GM21390 (cell line): ENCODE measurements at regions not wholly inside any gene's neighbourhood (a gene's known extent, or its start where the extent isn't known, plus 50 kb on each side); places are given as distances from the start of the nearest gene placed in this dataset.
"Not testable (repeated sequence)": the region's sequence is repeated elsewhere in the genome, so short reads cannot be mapped to it uniquely, and the experiment has no call there.

Experiments used
- ATAC-seq: cut with Tn5 transposase; IDR thresholded peaks from one replicate; pipeline ENCODE4 v1.9.1; 2021; ENCODE audit not compliant: unreplicated experiment

- ATAC-seq = no peak
Measured at GRCh38 chr12:9340422-9341259, 132.4 kb upstream of the PZP start.

DNA sequence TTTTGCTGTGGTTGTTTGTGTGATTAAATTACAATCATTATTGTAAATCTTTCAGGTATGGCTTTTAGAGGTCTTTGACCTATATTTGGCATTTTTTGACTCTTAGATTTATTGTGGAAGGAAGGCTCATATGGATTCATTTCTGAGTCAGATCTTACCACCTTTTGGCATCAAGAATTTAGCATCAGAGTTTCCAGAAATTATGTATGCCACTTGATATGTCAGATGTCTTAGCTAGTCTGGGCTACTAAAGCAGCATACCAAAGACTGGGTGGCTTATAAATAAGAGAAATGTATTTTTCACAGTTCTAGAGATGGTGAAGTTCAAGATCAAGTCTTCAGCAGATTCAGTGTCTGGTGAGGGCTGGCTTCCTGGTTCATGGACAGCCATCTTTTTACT is 129.5 kb upstream of the PZP start:
- no peak for ATAC-seq

DNA sequence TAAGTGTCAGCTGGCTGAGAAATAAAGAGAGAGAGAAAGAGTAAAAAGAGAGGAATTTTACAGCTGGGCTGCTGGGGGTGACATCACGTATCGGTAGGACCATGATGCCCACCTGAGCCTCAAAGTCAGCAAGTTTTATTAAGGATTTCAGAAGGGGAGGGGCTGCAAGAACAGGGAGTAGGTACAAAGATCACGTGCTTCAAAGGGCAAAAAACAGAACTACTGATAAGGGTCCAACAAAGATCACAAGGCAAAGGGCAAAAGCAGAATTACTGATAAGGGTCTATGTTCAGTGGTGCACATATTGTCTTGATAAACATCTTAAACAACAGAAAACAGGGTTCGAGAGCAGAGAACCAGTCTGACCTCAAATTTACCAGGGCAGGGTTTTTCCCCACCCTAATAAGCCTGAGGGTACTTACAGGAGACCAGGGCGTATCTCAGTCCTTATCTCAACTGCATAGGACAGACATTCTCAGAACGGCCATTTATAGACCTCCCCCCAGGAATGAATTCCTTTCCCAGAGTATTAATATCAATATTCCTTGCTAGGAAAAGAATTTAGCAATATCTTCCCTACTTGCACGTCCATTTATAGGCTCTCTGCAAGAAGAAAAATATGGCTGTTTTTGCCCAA is 128.3 kb upstream of the PZP start:
- not testable (repeated sequence) for ATAC-seq

DNA sequence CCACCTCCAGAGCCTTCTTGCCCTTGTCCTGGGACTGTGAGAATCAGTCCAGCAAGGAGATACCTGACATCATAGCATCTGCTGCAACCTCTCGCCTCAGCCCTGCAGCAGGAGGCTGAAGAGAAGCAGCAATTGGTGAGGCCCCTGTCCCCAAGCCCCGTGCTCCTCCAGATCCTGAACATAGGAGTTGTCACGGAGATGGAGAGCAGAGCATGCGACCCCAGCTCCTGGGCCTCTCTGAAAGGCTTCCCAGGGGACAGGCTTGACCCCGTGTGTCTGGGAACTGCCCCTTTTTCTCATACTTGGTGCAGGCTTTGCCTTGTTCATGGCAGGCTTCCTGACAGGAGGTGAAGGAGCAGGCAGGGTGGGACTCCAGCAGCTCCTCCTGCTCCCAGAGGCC is 127.7 kb upstream of the PZP start:
- no peak for ATAC-seq

DNA sequence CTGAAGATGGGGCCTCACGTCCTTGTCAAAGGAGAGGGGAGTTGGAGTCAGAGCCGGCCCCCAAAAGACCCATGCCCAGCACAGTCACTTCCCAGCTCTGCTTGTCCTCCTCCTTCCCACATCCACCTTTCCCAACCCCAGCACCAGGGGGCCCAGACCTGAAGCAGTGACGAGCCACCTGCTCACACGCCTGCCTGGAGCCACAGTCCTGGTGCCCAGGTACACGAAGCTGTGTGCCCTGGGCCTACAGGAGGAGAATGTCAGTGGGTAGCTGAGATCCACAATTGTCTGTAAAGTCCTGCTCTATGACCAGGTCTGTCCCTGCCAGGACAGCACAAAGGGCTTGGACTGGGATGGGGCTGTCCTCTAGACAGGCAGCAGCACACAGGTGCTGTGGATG is 126.8 kb upstream of the PZP start:
- ATAC-seq = no peak

GRCh38 chr12:9334041-9334692 is 126.0 kb upstream of the PZP start:
- ATAC-seq = no peak

GRCh38 chr12:9333161-9333560 is 125.0 kb upstream of the PZP start:
- ATAC-seq = no peak

DNA sequence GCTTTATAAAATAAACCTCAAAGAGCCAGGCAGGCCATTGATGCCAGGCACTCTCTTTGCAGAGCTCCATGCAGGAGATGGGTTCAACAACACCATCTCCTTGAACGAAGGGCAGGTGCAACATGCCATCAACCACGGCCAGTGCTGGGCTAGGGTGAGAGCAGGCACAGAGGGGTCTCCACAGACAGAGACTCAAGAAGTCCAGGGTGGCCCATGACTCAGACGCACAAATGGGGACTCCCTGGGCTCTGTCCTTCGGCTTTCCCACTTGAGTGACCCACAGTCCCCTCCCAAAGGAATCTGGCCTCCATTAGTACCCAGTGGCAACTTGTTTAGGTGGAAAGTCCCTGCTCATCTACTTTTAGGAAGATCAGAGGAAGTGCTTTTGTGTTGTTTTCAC is 124.4 kb upstream of the PZP start:
- no peak for ATAC-seq

DNA sequence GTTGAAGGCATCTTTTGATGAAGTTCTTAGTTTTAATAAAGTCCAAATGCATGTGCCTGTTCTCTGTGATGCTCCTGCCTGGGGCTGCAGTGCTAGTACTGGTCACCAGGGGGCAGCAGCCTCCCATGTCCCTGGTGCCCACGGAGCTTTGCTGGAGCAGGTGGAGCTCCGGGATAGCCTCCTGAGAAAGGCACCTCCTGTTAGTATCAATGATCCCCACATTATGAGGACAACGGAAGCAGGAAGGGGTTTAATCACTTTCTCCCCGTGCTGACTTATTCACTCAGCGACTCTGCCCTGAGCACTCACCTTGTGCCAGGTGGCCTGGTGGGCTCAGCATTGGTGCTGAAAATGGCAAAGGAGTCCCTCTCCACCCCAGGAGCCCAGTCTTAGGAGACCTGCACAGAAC is 123.0 kb upstream of the PZP start:
- ATAC-seq = no peak

- no peak for ATAC-seq
Measured at GRCh38 chr12:9329019-9329418, 120.8 kb upstream of the PZP start.

DNA sequence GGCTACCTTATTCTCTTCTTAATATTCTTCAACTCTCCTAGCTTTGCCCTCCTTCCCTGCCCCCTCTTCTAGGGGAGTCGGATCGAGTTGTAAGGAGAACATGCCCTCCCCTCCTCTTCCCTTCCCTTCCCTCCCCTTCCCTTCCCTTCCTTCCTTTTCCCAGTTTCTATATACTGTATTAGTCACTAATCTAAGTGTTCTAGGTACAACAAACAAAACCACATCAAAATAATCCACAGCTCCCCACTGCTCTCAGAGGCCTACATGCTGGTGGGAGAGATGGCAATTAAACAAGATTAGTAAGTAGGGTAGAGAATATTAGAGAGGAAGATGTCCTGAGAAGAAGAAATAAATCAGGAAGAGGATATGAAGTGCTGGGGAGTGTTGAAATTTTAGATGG is 119.9 kb upstream of the PZP start:
- no peak for ATAC-seq

DNA sequence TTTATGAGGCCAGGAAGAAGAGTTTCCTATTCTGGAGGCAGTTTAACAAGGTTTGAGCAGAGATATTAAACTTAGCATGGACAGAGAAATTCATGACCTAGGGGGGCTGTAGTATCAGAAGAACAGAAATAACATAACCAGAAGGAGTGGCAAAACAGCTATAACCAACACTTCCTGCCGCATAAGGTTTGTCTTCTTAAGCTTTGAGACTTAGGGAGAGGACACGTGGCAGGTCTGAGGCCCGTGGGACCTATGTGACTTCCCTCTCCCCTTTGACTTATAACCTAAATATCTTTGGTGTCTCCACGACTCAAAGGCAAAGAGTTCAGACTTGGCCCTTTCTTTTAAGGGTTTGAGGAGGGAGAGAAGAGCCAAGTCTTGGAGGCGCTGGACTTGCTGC is 119.1 kb upstream of the PZP start:
- ATAC-seq = no peak

- not testable (repeated sequence) for ATAC-seq
Measured at GRCh38 chr12:9326849-9327248, 118.7 kb upstream of the PZP start.

DNA sequence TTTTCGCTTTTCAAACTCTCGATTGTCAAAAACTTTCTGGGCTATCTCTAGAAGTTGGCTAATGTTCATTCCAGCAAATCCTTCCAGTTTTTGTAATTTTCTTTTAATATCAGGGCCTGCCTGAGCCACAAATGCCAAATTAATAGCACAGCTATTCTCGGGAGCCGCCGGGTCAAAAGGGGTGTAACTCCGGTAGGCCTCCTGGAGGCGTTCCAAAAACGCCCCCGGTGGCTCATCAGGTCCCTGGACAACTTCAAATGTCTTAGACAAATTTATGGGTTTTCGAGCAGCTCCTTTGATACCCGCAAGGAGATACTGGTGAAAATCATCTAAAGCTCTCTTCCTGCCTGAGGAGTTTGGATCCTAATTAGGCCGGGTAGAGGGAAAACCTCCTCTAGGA is 117.9 kb upstream of the PZP start:
- ATAC-seq = no peak

- ATAC-seq = no peak
Measured at GRCh38 chr12:9325471-9325870, 117.3 kb upstream of the PZP start.

DNA sequence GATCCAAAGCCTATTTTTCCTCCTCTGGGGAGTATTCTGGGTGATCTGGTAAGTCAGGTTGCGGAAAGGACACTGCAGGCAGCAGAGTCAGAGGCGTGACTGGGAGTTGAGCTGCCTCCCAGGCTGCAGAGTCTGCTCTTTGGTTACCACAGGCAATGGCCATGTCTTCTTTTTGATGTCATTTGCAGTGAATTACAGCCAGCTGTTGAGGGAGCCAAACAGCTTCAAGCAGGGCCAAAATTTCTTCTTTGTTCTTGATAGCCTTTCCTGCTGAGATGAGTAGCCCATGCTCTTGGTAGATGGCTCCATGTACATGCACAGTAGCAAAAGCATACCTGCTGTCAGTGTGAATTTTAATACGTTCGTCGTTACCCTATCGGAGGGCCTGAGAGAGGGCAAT is 116.6 kb upstream of the PZP start:
- ATAC-seq = no peak

DNA sequence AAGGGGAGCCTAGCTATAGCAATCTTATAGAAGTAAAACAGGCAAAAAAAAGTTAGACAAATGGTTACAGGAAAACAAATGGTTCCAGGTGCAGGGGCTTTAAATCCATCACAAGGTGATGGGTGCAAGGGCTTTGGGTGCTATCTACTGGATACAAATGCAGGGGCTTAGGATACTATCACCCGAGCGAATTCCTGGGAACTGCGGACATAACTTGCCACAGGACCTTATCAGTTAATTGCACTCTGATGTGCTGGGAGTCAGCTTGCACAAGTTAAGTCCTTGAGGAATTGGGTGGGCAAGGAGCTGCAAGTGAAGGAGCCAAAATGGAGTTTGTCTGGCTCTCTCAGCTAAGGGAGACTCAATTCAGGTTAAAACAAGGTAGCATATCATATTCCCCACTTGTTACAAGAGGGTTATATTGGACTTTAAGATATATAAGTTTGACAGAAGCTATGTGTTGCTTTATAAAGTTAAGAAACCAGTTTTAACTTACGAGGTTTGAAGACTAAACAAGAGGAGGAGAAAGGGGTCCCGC is 115.0 kb upstream of the PZP start:
- no peak for ATAC-seq

DNA sequence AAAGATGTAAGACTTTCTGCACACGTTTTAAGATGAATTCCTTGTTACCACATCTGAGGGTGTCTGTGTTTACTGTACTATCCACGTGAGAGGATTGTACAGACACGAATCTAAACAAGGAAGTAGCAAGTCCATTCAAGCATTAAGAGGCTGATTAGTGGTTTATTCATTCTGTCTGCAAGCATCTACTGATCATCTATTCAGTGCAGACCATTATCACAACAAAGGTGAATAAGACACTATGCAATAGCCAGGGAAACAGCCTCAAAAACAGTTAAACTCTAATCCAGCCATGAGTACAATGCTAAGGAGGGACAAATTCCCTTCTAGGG is 111.6 kb upstream of the PZP start:
- no peak for ATAC-seq

DNA sequence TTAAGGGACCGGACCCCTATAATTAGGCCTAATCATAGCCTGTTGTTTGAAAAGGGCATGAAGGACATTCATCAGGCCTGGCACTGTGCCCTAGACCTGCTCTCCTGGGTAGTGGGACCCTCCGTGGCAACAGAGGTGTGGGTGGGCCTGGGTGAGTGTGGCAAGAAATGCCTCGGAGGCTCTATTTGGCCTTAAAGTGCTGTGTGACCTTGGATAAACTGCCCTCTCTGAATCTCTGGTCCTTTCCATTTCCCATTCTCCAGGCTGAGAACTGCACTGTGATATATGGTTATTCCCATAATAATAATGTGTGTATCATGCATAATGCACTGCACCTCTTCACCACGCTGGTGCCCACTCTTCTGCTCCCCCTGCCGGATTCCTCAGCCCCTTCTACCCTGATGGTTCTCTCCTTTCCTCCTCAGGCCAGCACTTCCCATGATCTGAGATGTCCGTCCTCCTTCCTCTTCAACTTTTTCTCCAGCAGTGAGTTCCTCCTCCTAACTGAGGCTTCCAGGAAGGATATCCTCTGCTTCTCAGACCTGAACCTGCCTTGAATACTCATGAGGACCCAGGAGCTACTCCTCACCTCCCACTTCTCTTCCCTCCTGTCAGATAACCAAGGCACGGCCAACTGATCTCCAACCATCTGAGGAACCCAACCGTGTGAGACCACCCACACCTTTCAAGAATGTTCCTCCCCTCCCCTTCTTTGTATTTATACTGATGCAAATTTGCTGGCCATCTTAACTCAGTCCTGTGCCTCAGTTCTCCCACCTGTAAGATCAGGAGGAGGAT is 111.0 kb upstream of the PZP start:
- ATAC-seq = no peak

- not testable (repeated sequence) for ATAC-seq
Measured at GRCh38 chr12:9313479-9313878, 105.3 kb upstream of the PZP start.
